Caco-2 (cell line): ENCODE measurements at regions not wholly inside any gene's neighbourhood (a gene's known extent, or its start where the extent isn't known, plus 50 kb on each side); places are given as distances from the start of the nearest gene placed in this dataset.

Experiments used
- BruUV-seq: library from RNA; stranded (reverse); fragments of 400-500 nt; replicated peaks from 2 replicates; lab custom pipeline; 2021; lab: Mats Ljungman, UMichigan
- CTCF ChIA-PET: fragments of 300-600 bp; sonication (Branson Sonifier 250); formaldehyde crosslinking; loops from one replicate; lab custom pipeline; 2022; ENCODE audit warnings: antibody characterized with exemption; lab: Charles Lee
- POLR2A ChIA-PET: fragments of 300-600 bp; sonication (Branson Sonifier 250); formaldehyde crosslinking; loops from one replicate; lab custom pipeline; 2022; ENCODE audit warnings: antibody characterized with exemption; lab: Charles Lee
- DNase-seq, 2 experiments: peaks; one replicate each; pipeline versions ENCODE4 v3.0.0 to v3.0.0-alpha.2; 2020 to 2022
- H3K27me3 ChIP-seq: replicated peaks from 2 replicates; pipeline ENCODE4 v1.6.0; 2011; ENCODE audit warnings: low read length; ENCODE audit not compliant: control insufficient read depth, insufficient read depth
- H3K36me3 ChIP-seq: 2 replicates; pipeline ENCODE4 v1.5.1; 2011; ENCODE audit warnings: low read length; ENCODE audit not compliant: control insufficient read depth, insufficient read depth
- H3K4me1 ChIP-seq: fragments of 250-450 bp; sonication (Bioruptor Pico); 2 replicates; pipeline ENCODE4 v1.5.1; 2020; ENCODE audit warnings: mild to moderate bottlenecking
- H3K4me3 ChIP-seq: 2 replicates; pipeline ENCODE4 v1.5.1; 2011; ENCODE audit warnings: low read depth, mild to moderate bottlenecking, control low read depth, low read length
- H3K9me3 ChIP-seq: fragments of 250-450 bp; sonication (Bioruptor Pico); 2 replicates; pipeline ENCODE4 v1.5.1; 2020; ENCODE audit warnings: mild to moderate bottlenecking, moderate library complexity
- H3K27ac Mint-ChIP-seq: one replicate; pipeline ENCODE4 v1.8.0; 2022; ENCODE audit warnings: mixed read lengths; ENCODE audit not compliant: unreplicated experiment
- H3K27me3 Mint-ChIP-seq: one replicate; pipeline ENCODE4 v1.8.0; 2022; ENCODE audit warnings: mixed read lengths; ENCODE audit not compliant: insufficient read depth, unreplicated experiment
- H3K36me3 Mint-ChIP-seq: one replicate; pipeline ENCODE4 v1.8.0; 2022; ENCODE audit warnings: mild to moderate bottlenecking, mixed read lengths; ENCODE audit not compliant: insufficient read depth, unreplicated experiment
- H3K4me1 Mint-ChIP-seq: one replicate; pipeline ENCODE4 v1.8.0; 2022; ENCODE audit warnings: low read depth, mixed read lengths; ENCODE audit not compliant: unreplicated experiment
- H3K4me3 Mint-ChIP-seq: one replicate; pipeline ENCODE4 v1.8.0; 2022; ENCODE audit warnings: mild to moderate bottlenecking, moderate library complexity, mixed read lengths; ENCODE audit not compliant: unreplicated experiment
- H3K9me3 Mint-ChIP-seq: one replicate; pipeline ENCODE4 v1.8.0; 2022; ENCODE audit warnings: mixed read lengths; ENCODE audit not compliant: unreplicated experiment
- intact Hi-C: fragments of 100-400 bp; cut with micrococcal nuclease; formaldehyde crosslinking; loops from one replicate; pipeline ENCODE4 v1.10.0; 2022; ENCODE audit not compliant: unreplicated experiment
- TF ChIP-seq, protein P1 (sequence below), 2 experiments: fragments of 200-600 bp in 1 of 2; IDR thresholded peaks; 1 replicate in 1 of 2; 2 replicates in 1 of 2; pipeline versions ENCODE4 v1.5.1 to v1.8.0; 2011 to 2022; ENCODE audit warnings: antibody characterized with exemption in 1 of 2, control low read depth in 1 of 2, inconsistent platforms in 1 of 2, low read depth in 1 of 2, low read length in 1 of 2, mild to moderate bottlenecking in 1 of 2, moderate library complexity in 1 of 2; ENCODE audit not compliant: insufficient read depth in 1 of 2, severe bottlenecking in 1 of 2, unreplicated experiment in 1 of 2

DNA sequence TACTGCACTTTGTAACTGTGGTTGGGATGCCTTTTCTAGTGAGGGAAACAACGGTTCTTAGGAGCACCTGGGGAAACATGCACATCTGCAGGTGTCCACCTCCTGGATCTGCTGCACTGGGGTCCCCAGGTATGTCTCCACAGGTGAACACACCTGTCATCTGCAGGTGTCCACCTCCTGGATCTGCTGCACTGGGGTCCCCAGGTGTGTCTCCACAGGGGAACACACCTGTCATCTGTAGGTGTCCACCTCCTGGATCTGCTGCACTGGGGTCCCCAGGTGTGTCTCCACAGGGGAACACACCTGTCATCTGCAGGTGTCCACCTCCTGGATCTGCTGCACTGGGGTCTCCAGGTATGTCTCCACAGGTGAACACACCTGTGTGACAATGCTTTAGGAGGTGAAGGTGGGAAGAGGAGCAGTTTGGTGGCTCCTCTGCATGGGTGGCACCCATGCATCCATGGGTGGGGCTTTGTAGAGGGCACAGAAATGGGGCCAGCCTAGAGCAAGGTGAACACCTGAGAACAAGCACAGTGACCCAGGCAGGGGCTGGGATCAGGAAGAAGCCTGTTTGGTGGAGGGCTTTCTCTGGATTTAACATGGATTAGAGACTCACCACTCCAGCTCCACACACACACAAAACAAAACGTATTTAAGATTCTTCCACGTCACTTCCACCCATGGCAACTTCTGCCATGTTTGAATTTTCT, 206.0 kb upstream of the CDH4 start:
- no TSS peak for BruUV-seq
- no peaks in the 10 kb centered on the region for H3K27me3 Mint-ChIP-seq
- DNase-seq, result no peak

DNA sequence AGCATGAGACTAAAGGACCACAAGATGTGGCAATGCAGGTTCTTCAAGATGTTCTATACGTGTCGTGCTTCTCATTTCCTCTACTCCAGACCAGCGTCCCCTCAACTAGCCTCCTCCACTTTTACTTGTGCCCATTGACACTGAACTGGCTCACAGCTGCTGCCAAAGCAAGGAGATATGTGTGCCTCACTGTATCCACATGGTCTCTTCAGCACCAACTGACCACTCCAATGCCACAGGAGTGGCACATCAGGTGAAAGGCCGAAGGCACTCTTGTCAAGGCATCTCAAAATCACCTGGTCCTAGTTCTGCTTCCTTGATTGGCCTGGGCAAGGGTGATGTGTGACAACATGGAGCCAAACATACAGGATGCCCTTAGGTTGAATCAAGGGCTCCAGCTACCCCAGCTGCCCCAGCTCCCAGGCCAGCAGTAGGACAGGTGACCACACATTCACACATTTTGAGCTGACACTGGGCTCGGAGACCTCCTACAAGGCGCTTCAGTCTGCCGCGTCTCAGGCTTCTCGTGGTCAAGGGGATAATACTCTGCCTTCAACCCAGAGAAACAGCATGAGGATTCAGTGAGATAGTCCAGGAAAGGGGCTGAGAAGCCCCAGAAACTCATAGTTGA, 205.2 kb upstream of the CDH4 start:
- Histone ChIP-seq H3K4me1 (no peaks in the 10 kb centered on the region), H3K27me3 (no peaks in the 10 kb centered on the region), H3K36me3 (no peaks in the 10 kb centered on the region), H3K4me3 (no peak overlapping the region), H3K9me3 (peaks cover 26% of the 10 kb centered on the region; the same call in 1 of the 2 replicates)
- no peak overlapping the region for H3K4me3 Mint-ChIP-seq
- POLR2A ChIA-PET, result no interaction called here
- no TSS peak for BruUV-seq
- no peaks in the 10 kb centered on the region for H3K36me3 Mint-ChIP-seq
- no peak for DNase-seq
- TF ChIP-seq, protein P1, sequence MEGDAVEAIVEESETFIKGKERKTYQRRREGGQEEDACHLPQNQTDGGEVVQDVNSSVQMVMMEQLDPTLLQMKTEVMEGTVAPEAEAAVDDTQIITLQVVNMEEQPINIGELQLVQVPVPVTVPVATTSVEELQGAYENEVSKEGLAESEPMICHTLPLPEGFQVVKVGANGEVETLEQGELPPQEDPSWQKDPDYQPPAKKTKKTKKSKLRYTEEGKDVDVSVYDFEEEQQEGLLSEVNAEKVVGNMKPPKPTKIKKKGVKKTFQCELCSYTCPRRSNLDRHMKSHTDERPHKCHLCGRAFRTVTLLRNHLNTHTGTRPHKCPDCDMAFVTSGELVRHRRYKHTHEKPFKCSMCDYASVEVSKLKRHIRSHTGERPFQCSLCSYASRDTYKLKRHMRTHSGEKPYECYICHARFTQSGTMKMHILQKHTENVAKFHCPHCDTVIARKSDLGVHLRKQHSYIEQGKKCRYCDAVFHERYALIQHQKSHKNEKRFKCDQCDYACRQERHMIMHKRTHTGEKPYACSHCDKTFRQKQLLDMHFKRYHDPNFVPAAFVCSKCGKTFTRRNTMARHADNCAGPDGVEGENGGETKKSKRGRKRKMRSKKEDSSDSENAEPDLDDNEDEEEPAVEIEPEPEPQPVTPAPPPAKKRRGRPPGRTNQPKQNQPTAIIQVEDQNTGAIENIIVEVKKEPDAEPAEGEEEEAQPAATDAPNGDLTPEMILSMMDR (IDR thresholded peaks at IDR 0.05; ENCODE audit: insufficient read depth in 1 of 2, low read depth in 1 of 2, low read length in 1 of 2, severe bottlenecking in 1 of 2, unreplicated experiment in 1 of 2), result no peak
- intact Hi-C loops, result no loop called here
- no peaks in the 10 kb centered on the region for H3K4me1 Mint-ChIP-seq
- no peak overlapping the region for H3K27ac Mint-ChIP-seq
- no peaks in the 10 kb centered on the region for H3K27me3 Mint-ChIP-seq
- no peaks in the 10 kb centered on the region for H3K9me3 Mint-ChIP-seq
- CTCF ChIA-PET, result no interaction called here

More for the DNA sequence above, 206.0 kb upstream of the CDH4 start:
- H3K36me3 ChIP-seq, result no peaks in the 10 kb centered on the region
- ChIA-PET CTCF (no interaction called here), POLR2A (no interaction called here)
- H3K27me3 ChIP-seq, result no peaks in the 10 kb centered on the region
- H3K4me1 Mint-ChIP-seq, result no peaks in the 10 kb centered on the region
- intact Hi-C loops, result no loop called here
- no peak overlapping the region for H3K4me3 ChIP-seq
- peaks cover 26% of the 10 kb centered on the region; the same call in 1 of the 2 replicates for H3K9me3 ChIP-seq
- H3K9me3 Mint-ChIP-seq, result no peaks in the 10 kb centered on the region
- no peaks in the 10 kb centered on the region for H3K36me3 Mint-ChIP-seq
- H3K4me1 ChIP-seq, result no peaks in the 10 kb centered on the region
- TF ChIP-seq, protein P1 (IDR thresholded peaks at IDR 0.05; ENCODE audit: insufficient read depth in 1 of 2, low read depth in 1 of 2, low read length in 1 of 2, severe bottlenecking in 1 of 2, unreplicated experiment in 1 of 2), result no peak
- no peak overlapping the region for H3K4me3 Mint-ChIP-seq
- H3K27ac Mint-ChIP-seq, result no peak overlapping the region

DNA sequence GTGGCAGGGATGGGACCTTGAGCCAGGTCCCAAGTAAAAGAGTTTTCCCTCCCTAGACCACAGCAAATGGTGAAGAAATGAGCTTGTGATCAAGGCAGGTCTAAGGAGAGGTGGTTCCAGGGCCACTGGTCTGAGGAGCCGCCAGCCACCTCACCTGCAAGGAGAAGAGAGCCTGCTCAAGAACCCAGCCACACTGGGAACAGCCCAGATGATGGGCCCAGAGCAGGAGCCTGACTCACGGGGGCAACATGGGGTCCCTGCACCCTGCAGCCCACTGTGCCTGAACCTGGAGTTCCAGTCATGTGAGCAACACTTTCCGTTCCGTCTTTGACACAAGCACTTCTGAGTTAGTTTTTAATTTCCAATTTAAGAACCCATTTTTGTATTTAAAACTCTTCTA, 204.5 kb upstream of the CDH4 start:
- H3K9me3 ChIP-seq, result peaks cover 33% of the 10 kb centered on the region; the same call in 1 of the 2 replicates
- Mint-ChIP-seq H3K4me1 (no peaks in the 10 kb centered on the region), H3K4me3 (no peak overlapping the region), H3K27ac (no peak overlapping the region), H3K9me3 (no peaks in the 10 kb centered on the region), H3K36me3 (no peaks in the 10 kb centered on the region), H3K27me3 (no peaks in the 10 kb centered on the region)
- DNase-seq, result no peak
- BruUV-seq, result no TSS peak
- no peaks in the 10 kb centered on the region for H3K27me3 ChIP-seq
- no peak overlapping the region for H3K4me3 ChIP-seq
- no peaks in the 10 kb centered on the region for H3K36me3 ChIP-seq
- TF ChIP-seq, protein P1 (IDR thresholded peaks at IDR 0.05; ENCODE audit: insufficient read depth in 1 of 2, low read depth in 1 of 2, low read length in 1 of 2, severe bottlenecking in 1 of 2, unreplicated experiment in 1 of 2), result no peak
- intact Hi-C loops, result no loop called here
- CTCF ChIA-PET, result interaction anchor here (0.6 kb wide), 1 partner anchor 374 kb away, joined by 4 read pairs; no protein-coding TSS in a partner anchor
- no peaks in the 10 kb centered on the region for H3K4me1 ChIP-seq
- POLR2A ChIA-PET, result no interaction called here
